ENCODE measurements at regions not wholly inside any gene's neighbourhood (a gene's known extent, or its start where the extent isn't known, plus 50 kb on each side); places are given as distances from the start of the nearest gene placed in this dataset.
"Not testable (repeated sequence)": the region's sequence is repeated elsewhere in the genome, so short reads cannot be mapped to it uniquely, and the experiment has no call there.

GRCh38 chr2:237221443-237221842 lies 135.8 kb downstream of the COPS8 start:
- no peak for DNase-seq

DNA sequence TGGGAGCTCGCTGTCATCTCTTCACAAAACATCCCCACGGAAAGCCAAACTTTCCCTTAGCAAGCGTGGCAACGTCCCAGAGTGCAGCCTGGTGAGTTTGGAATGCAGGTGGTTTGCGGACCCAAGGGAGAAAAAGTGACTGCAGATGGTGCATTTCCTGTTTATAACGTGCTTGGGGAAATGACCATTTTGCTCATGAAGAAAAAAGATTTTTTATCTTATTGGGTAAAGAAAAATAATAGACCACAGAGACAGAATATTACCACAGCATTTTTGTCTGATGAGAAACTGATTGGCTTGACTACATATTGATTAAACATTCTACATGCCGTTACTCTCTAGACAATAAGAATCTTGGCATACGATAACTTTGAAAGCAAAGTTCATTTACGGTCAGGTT lies 136.5 kb downstream of the COPS8 start:
- DNase-seq: no peak

GRCh38 chr2:237222601-237223041 lies 136.9 kb downstream of the COPS8 start:
- DNase-seq: no peak

- no peak for DNase-seq
Measured at GRCh38 chr2:237223201-237223861, 137.6 kb downstream of the COPS8 start.

DNA sequence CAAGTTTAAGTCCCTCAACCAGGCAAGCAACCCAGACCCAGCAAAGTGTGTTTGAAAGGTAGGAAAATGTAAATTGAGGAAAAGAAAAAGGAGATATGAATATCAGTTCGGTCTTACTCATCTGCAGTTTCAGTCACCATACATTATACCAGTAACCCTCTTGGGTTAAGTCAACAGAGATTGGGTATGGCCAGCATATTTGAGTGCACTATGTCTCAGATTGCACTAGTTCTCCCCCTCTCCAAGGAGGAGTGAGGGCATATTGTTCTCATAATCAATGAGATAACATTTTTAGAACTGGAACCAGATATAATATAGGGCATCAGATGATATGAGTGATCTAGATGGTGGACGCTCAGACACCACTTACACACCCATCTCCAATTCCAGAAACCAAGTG lies 141.5 kb downstream of the COPS8 start:
- DNase-seq: no peak

DNA sequence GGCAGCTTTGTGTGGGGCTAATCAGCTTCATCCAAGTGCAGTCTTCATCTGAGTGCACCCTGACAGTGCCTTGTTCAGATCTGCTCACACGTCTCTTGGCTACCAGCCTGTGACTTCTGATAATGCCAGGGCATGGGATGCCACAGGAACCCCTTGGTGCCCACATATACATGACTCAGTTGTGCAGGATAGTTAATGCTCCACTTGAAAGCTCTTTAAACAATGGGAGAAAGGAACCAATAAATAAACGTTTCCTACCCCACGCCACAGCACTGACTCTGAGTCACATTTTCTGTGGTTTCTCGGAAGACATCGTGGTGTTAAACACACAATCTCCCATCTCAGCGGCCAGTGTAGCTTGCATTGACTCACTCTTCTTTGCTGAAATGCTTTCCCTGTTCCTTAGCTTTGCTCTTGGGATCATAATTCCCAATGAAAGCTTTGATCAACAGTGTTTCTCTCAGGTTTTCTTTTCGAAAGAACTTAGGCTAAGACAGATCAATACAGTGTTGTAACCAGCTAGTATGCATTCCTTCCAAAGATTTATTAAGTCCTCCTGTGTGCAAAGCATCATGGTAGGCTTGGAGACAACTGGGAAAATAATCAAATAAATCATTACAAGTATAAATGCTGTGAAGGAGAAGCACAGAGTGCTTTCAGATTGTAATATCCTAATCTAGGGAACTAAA lies 142.0 kb downstream of the COPS8 start:
- no peak for DNase-seq

DNA sequence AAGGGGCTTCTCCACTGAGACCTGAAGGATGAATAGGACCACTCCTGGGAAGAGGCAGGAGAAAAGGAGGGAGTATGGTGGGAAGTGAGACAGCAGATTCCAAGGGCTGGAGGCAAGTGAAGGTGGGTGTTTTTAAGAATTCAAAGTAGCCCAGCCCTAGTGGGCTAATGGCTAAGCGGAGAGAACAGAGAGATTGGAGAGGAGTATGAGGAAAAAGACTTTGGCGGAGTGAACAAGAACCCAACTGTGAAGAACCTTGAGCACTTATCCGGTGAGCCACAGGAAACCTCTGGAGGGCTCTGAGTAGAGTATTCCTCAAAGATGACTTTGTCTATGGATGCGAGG lies 142.6 kb downstream of the COPS8 start:
- DNase-seq: no peak

DNA sequence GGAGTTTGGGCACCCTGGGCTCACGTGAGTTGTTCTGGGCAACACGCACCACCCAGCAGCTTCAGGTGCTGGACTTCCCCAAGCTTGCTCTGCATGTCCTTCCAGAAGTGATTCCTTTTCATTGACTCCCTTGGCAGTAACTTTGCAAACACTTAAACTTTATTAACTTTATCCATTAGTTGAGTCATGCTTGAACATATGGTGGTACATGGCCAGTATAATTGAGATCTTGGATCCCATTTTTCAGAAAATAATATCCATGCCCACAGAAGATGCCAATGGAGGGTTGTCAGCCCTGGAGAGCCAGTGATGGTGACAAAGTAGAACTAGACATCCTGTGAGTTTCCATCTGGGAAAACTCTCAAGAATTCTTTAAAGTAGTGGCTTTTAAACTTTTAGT lies 144.2 kb downstream of the COPS8 start:
- no peak for DNase-seq

DNA sequence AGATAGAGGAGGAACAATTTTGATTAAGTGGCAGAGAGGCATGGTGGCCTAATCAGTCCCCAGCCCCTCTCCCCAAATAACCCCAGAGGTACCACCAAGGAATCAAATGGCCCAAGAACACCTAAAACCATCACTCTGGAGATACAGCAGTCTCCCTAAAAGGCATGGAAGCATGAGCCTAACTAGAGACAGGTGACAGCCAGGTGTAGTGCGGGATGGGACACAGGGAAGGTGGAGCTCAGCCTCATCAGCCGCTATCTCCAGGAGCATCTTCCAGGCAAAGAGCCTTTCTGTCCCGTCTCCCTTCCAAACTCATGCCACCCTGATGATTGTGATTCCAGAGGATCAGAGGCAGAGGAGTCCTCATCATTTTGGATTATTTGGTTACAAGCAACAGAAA lies 144.7 kb downstream of the COPS8 start:
- no peak for DNase-seq

- no peak for DNase-seq
Measured at GRCh38 chr2:237231593-237231992, 145.9 kb downstream of the COPS8 start.

GRCh38 chr2:237232166-237232565 lies 146.5 kb downstream of the COPS8 start:
- no peak for DNase-seq

DNA sequence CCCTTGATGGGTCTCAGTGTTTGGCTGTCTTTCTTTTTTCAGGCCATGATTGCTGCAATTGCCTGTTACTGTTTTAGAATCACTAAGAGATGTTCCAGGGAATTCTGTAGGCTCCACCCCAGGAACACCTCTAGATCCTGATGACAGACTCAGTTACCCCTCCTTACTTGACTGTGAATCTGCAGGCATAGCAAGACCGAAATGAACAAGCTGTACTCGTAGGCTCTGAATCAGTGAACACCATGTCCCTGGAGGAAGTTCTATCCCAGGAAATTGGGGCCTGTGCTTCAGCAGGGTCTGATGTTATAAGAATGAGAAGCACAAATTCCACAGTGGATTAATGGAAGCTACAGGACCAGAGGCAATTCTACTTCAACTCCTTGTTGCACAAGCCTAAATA lies 148.6 kb downstream of the COPS8 start:
- DNase-seq: no peak

DNA sequence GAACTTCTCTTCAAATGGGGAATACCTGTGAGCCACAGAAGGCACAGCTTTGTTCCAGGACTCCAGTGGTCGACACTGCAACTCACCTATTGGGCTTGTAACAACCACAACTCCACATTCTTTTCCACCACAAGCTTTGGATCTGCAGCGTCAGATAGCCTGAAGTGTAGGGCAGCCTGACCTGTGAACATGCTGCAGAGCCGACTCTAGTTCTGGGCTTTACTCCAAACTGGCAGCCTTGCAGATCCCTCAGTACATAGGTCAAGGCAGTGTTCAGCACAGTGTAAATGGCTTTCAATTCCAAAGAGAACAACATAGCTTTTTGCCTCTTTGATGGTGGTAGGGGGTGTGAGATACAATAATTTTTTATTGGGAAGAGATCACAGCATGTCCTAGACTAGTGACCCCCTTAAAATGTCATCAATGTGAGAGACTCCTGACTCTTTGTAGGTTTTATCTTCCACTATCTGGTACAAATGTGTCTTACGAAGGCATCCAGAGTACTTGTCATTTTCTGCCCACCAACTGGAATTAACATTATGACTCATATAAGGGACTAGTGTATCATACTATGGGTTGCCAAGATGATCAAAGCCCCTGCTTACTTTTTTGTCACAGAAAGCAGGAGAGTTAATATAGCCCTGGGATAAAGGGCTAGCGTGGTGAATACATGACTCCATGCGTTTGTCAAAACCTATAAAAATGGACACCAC lies 149.8 kb downstream of the COPS8 start:
- DNase-seq: no peak

GRCh38 chr2:237236188-237236587 lies 150.5 kb downstream of the COPS8 start:
- no peak for DNase-seq

DNA sequence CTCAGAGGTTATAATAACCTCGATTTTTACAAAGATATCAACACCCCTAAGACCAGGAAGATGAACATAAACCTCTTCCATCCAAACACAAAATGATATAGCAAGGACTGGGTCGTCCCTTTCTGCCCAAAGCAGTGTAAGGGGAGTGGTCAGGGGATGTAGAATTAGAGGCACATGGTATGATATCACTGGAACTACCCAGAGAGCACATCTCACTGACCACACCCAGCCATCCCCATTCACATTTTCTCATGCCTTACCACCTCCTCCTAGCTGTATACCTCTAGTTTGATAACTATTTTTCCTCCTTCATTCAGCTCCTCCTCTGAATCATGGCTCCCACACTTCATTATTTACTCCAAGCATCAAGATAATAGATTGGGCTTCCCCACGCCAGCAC lies 152.6 kb downstream of the COPS8 start:
- DNase-seq: no peak

- no peak for DNase-seq
Measured at GRCh38 chr2:237240252-237240651, 154.6 kb downstream of the COPS8 start.

DNA sequence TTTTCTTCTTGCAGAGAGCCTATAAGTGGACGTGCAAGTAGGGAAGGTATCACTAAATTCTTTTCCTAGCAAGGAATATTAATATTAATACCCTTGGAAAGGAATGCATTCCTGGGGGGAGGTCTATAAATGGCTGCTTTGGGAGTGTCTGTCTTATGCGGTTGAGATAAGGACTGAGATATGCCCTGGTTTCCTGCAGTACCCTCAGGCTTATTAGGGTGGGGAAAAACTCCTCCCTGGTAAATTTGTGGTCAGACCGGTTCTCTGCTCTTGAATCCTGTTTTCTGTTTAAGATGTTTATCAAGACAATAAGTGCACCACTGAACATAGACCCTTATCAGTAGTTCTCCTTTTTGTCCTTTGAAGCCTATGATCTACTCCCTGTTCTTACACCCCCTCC lies 155.2 kb downstream of the COPS8 start:
- DNase-seq: not testable (repeated sequence)

GRCh38 chr2:237242091-237242536 lies 156.4 kb downstream of the COPS8 start:
- no peak for DNase-seq

- no peak for DNase-seq
Measured at GRCh38 chr2:237243487-237243886, 157.8 kb downstream of the COPS8 start.

GRCh38 chr2:237244178-237244577 lies 158.5 kb downstream of the COPS8 start:
- no peak for DNase-seq

DNA sequence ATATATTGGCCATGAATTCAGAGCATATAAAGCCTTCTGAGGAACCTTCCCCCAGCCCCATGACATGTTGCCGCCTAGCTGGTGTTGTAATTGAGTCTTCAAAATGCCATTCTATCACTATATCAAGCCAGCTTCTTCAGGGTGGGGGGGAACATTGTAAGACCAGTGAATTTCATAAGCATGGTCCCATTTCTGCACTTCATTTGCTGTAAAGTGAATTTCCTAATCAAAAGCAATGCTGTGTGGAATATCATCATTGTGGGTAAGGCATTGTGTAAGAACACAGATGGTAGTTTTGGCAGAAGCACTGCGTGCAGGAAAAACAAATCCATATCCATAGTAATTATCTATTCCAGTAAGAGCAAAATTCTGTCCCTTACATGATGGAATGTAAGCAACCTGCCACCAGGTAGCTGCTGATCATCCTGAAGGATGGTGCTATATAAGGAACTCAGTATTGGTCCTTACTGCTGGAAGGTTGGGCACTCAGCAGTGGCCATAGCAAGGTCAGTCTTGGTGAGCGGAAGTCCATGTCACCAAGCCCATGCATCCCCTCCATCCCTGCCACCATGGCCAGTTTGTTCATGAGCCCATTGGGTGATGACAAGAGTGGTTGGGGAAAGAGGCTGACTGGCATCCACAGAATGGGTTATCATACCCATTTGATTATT lies 159.4 kb downstream of the COPS8 start:
- no peak for DNase-seq

DNA sequence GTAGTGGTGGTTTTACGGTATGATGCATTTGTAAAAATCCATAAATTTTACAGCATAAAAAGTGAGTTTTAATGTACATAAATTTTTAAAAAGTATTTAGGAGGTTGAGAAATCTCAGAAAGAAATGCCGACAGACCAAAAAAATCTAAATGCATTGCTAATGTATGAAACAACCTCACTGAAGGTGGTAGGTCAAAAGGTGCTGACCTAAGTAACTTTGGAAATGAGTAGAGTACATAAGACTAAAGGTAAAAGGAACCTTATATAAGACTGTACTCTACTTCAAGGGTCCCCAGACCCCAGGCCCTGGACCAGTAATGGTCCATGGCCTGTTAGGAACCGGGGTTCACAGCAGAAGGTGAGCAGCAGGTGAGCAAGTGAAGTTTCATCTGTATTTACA lies 163.4 kb downstream of the COL6A3 start:
- DNase-seq: no peak

- DNase-seq: no peak
Measured at GRCh38 chr2:237251986-237252385, 162.0 kb downstream of the COL6A3 start.

Measured in COR-L47 (cell line).